SJCRH30 (cell line): ENCODE measurements at regions not wholly inside any gene's neighbourhood (a gene's known extent, or its start where the extent isn't known, plus 50 kb on each side); places are given as distances from the start of the nearest gene placed in this dataset.

ENCODE experiments used
- DNase-seq, 2 experiments: peaks; one replicate each; pipeline ENCODE4 v3.0.0-alpha.2; 2015 to 2020
- H3K27ac ChIP-seq: fragments of 250-450 bp; sonication (Bioruptor Pico); 2 replicates; pipeline ENCODE4 v1.5.1; 2020; ENCODE audit warnings: mild to moderate bottlenecking, moderate library complexity
- H3K27me3 ChIP-seq: fragments of 250-450 bp; sonication (Bioruptor Pico); 2 replicates; pipeline ENCODE4 v1.5.1; 2020; ENCODE audit warnings: mild to moderate bottlenecking, moderate library complexity
- H3K36me3 ChIP-seq: fragments of 250-450 bp; sonication (Bioruptor Pico); 2 replicates; pipeline ENCODE4 v1.5.1; 2020; ENCODE audit warnings: mild to moderate bottlenecking, moderate library complexity
- H3K4me1 ChIP-seq: fragments of 250-450 bp; sonication (Bioruptor Pico); 2 replicates; pipeline ENCODE4 v1.5.1; 2020; ENCODE audit warnings: mild to moderate bottlenecking, moderate library complexity
- H3K4me3 ChIP-seq: fragments of 250-450 bp; sonication (Bioruptor Pico); 2 replicates; pipeline ENCODE4 v1.5.1; 2020; ENCODE audit warnings: mild to moderate bottlenecking, moderate library complexity
- H3K9me3 ChIP-seq: fragments of 250-450 bp; sonication (Bioruptor Pico); replicated peaks from 2 replicates; pipeline ENCODE4 v1.5.1; 2020; ENCODE audit warnings: mild to moderate bottlenecking, moderate library complexity

DNA sequence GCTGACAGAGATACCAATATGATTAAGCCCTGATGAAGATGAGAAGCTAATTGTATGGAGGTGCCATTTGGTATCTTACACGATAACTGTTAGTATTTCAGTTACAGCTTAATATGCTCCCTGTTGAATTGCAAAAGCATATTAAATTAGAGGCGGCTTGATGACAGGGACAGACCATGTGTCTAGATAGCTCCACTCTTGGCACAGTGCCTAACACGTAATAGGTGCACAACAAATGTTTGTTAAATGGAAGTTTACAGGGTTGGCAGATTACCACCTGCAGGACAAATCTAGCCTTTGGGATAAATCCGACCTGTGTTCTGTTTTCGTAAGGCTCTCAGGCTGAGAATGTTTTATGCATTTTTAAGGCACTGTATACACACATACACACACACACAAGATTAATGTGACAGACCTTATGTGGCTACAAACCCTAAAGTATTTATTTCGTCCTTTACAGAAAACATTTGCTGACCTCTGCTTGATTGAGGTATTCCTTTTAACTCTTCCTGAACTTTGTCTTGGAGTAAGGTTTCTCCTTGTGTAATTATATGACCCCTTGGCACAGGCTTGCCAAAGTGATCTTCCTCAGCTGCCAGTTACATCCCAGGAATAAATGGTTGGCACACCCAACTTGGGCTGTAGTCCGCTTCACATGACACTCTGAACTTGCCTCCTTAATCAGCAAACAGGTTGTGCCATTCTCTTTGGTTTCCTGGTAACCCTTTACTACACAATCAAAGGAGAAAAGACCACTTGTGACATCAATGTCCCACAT, 348.9 kb downstream of the HRH4 start:
- no peaks in the 10 kb centered on the region for H3K27me3 ChIP-seq
- H3K4me1 ChIP-seq: no peaks in the 10 kb centered on the region
- no peak overlapping the region for H3K4me3 ChIP-seq
- H3K9me3 ChIP-seq: no peaks in the 10 kb centered on the region
- DNase-seq: no peak
- no peak overlapping the region for H3K27ac ChIP-seq
- H3K36me3 ChIP-seq: no peaks in the 10 kb centered on the region

DNA sequence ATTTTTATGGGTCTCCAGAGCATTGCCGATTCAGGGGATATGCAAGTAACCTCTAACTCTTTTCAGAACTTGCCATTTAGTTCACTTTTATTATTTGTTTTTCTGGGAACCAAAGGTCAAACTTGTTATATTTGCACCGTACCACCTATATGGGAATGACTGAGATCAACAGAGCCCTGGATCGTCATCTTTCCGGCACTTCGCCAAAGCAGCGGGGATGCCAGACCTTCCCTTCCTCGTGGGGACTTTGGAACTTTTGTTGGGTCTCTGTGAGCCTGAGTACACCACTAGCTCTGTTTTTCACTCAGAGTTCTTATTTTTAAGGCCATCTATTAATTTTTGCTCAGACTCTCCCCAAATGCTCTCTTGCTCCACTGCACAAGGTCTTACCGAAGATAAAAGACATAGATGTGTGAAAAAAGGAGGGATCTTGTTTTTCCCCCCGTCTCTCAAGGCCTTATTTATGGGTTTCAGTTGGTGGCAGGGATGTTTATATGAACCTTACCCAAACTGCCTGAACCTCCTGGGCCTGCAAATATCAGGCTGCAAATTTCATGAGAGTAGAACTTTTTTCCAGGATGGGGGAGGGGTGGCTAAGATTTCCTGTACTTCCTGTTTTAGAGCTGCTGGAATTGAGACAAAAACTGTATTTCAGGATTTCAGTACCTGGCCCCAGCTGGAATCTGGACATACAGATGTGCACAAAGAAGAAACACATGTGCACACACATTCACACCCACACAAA, 350.3 kb downstream of the HRH4 start:
- Histone ChIP-seq H3K4me1 (no peaks in the 10 kb centered on the region), H3K4me3 (no peak overlapping the region), H3K9me3 (no peaks in the 10 kb centered on the region), H3K27ac (no peak overlapping the region), H3K36me3 (no peaks in the 10 kb centered on the region), H3K27me3 (no peaks in the 10 kb centered on the region)
- no peak for DNase-seq

DNA sequence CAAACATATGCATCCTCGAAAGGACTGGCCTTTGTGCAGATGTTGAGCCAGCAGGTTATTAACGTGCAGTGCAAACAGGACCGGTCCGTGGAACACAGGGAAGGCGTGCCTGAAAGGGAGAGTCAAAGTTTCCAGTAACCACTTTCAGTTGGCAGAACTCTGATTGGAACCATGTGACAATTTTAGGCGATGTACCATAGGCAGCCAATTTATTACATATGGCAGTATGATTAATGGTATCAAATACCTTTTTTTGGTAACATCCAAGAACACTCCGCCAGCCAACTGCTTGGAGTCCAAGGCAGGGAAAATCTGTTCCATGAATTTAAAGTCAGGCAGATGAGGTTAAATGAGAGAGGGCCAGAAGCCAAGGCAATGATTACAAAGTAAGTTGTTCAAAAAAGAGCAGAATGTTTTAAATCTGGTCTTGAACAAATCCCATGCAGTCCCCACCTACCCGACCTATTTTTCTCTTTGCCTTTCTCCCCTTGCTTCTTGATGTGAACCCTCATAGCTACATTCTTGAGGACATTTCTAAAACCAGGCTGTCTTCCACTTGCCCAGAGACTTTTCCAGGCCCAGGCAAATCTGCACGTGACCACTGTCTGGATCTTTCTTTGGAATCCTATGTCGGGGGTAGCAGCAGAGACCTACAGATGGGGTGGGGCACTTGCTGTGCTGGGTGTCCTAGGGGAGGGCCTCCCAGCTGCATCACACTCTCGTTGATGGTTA, 351.7 kb downstream of the HRH4 start:
- Histone ChIP-seq H3K4me3 (no peak overlapping the region), H3K27me3 (no peaks in the 10 kb centered on the region)

DNA sequence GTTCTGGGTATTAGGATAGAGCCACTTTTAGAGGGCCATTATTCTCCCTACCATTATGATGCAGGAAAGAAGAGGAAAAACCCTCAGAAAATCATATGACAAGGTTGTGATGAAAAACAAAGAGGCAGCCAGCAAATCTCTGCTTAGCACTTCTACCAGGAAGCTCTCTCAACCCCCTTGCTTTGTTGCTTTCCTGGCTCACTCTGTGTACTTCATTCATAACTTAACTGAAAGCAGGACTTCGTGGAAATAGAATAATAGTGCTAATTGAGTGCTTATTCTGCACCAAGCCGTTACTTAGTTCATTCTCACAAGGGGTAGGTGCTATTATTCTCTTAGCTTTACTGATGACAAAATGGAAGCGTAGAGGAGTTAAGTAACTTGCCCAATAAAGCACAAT, 354.1 kb downstream of the HRH4 start:
- no peak overlapping the region for H3K4me3 ChIP-seq
- H3K4me1 ChIP-seq: no peaks in the 10 kb centered on the region
- DNase-seq: no peak
- no peaks in the 10 kb centered on the region for H3K9me3 ChIP-seq
- no peaks in the 10 kb centered on the region for H3K27me3 ChIP-seq
- no peak overlapping the region for H3K27ac ChIP-seq
- no peaks in the 10 kb centered on the region for H3K36me3 ChIP-seq

More for the DNA sequence above, 351.7 kb downstream of the HRH4 start:
- DNase-seq: no peak
- no peaks in the 10 kb centered on the region for H3K36me3 ChIP-seq
- no peaks in the 10 kb centered on the region for H3K4me1 ChIP-seq
- no peak overlapping the region for H3K27ac ChIP-seq
- no peaks in the 10 kb centered on the region for H3K9me3 ChIP-seq

DNA sequence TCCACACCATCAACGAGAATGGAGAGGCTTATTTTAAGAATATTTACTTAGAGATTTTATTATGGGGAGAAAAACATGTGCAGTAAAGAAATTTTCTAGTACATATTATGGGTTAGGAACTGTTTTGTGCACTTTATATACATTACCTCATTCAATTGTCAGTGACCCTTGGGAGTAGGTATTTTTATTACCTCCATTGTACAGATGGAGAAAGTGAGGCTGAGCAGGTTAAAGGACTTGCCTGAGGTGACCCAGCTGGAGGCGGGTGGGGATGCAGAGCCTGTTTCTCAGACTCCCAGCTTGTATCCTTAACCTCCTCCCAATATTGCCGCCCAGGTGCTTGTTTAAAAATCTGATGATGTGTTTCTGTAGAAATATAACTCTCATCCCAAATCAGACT, 356.7 kb downstream of the HRH4 start:
- Histone ChIP-seq H3K9me3 (no peaks in the 10 kb centered on the region), H3K27me3 (no peaks in the 10 kb centered on the region), H3K4me3 (no peak overlapping the region), H3K27ac (no peak overlapping the region), H3K4me1 (no peaks in the 10 kb centered on the region), H3K36me3 (no peaks in the 10 kb centered on the region)
- no peak for DNase-seq

DNA sequence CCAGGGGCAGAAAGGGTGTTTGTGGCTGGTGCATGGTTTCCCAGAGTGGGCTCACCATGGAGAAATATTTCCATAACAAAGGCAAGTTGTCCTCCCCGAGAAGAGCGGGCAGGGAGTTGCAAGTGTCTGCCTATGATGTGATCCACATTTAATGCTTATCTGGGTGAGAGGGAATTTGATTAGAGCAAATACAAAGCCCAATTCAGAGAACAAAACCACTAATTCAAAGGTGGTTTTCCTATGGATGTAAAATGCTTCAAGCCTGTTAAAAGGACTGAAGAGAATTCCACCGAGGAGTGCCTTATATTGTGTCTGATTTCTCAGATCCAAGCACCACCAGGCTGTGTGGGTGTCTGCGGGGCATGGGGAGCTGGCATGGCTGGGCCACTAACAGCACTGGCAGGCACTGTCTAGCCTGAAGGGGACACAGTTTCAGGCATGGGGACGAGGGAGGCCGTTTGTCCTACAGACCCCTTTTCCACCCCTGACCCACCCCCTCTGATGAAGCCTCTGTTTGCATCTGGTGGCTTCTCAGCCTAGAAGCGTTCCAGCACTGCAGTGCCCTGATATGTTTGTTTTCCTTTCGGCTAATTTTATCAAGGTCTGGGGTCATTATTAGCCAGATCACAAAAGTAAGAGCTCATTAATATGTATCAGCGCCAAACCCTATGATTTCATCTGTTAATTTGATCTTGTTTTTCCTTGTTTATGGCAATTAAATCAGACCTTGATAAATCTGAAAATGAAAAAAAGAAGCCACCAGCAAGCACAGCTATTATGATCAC, 357.3 kb downstream of the HRH4 start:
- H3K36me3 ChIP-seq: no peaks in the 10 kb centered on the region
- H3K4me3 ChIP-seq: no peak overlapping the region
- no peaks in the 10 kb centered on the region for H3K4me1 ChIP-seq
- no peaks in the 10 kb centered on the region for H3K9me3 ChIP-seq
- no peaks in the 10 kb centered on the region for H3K27me3 ChIP-seq
- DNase-seq: no peak
- H3K27ac ChIP-seq: no peak overlapping the region

DNA sequence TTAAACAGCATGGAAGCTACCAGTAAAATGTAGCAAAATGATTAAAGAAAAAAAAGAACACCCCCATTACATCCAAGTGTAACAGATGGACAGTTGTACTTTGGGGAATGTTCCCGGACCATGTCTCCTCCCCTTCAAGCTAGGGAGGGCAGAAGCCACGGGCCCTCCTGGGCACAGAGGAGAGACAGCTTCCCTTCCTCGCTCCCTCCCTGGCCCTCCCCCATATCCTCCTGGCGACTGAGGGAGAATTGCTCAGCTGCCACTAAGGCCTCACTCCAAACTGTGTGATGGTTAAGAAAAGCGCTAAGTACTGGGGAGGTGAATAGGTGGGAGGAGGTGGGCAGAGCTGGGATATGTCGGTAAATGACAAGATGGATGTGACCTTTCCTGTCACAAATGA, 358.0 kb downstream of the HRH4 start:
- DNase-seq: no peak
- Histone ChIP-seq H3K9me3 (no peaks in the 10 kb centered on the region), H3K27ac (no peak overlapping the region), H3K4me3 (no peak overlapping the region), H3K27me3 (no peaks in the 10 kb centered on the region), H3K36me3 (no peaks in the 10 kb centered on the region), H3K4me1 (no peaks in the 10 kb centered on the region)

DNA sequence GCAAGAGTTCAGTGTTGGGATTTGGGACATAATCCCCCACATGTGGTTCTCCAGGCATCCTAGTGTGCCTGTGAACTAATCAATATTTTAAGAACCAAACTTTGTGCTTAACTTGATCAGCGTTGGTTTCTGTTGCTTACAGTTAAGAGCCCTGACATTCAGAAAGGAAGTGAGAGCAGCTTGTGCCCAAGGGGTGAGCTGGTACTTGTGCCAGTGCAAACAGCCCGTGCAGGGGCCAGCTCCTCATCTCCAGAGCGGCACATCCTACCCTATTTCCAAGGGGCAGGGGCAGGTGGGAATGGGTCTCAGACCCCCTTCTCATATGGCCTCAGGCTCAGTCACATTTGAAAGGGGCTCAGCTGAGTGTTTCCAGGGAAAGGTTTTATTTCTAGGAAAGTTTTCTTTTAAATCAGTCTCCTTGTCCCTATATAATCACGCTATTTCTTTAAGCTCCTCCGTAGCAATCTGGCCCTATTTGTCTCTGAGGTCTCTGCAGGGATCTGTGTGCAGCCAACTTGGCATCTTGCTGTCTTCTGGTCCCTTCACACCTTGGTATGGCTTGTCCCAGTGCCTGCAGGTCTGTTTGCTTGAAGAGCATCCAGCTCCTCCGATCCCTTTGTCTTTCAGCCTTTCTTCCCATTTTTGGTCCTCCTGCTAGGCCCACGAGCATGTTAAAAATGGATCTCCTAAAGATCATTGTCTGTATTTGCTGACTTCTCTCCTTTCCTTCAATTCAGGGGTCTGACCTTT, 358.9 kb downstream of the HRH4 start:
- Histone ChIP-seq H3K27me3 (no peaks in the 10 kb centered on the region), H3K27ac (no peak overlapping the region), H3K4me1 (no peaks in the 10 kb centered on the region), H3K4me3 (no peak overlapping the region), H3K36me3 (no peaks in the 10 kb centered on the region), H3K9me3 (no peaks in the 10 kb centered on the region)
- no peak for DNase-seq

DNA sequence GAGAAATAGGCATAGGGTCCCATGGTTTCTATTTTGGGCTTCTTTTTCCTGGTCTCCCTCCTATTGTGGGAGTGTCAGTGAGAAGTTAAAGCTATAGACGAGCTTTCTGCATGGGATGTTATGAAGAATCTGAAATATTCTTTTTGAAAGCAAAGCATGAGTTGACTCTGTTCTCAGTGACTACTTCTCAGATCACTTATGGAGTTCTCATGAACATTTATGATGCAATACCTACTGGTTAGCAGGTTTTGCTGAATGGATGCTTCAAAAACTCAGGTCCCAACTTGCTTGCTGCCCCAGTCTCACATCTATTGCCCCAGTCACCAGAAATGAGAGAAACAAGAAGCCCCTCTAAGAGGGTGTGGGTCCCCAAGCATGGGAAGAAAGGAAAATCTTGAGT, 365.0 kb downstream of the HRH4 start:
- H3K4me3 ChIP-seq: no peak overlapping the region
- no peaks in the 10 kb centered on the region for H3K9me3 ChIP-seq
- no peak overlapping the region for H3K27ac ChIP-seq
- no peaks in the 10 kb centered on the region for H3K27me3 ChIP-seq
- H3K36me3 ChIP-seq: no peaks in the 10 kb centered on the region
- DNase-seq: no peak
- no peaks in the 10 kb centered on the region for H3K4me1 ChIP-seq

DNA sequence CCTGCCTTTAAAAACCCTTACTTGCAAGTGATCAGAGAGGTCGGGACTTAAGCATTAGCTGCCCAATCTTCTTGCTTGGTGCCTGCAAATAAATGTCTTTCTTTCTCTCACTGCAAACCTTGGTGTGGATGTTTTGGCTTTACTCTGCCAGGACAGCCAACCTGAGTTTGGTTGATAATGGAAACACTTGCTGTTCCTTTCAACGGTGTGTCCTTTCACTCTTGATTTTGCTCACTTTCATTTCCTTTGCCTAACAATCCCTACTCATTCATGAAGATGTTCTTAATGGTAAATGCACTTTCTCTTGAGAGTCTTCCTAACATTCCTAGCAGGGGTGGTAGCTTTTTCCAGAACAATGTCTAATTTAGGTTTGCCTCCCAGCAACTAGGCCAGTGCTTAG, 366.2 kb downstream of the HRH4 start:
- no peaks in the 10 kb centered on the region for H3K9me3 ChIP-seq
- H3K4me1 ChIP-seq: no peaks in the 10 kb centered on the region
- H3K36me3 ChIP-seq: no peaks in the 10 kb centered on the region
- DNase-seq: no peak
- H3K27ac ChIP-seq: no peak overlapping the region
- H3K27me3 ChIP-seq: no peaks in the 10 kb centered on the region
- no peak overlapping the region for H3K4me3 ChIP-seq

DNA sequence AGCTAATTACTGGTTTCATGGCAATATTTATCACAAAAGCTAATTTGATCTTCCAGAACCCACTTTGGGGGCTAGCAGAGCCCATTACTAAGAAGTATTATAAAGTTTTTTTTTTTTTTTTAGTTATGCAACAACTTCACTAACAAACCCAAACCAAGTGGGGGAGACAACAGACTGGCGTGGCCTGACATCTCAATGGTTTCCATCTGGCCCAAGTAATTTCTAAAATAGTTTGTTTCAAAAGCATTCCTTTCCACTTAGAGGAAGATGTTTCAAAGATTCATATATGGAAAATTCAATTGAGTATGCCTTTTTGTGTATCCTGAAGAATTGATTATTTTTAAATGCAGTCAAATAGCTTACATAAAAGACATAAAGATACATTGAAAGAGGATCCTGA, 367.1 kb downstream of the HRH4 start:
- H3K4me3 ChIP-seq: no peak overlapping the region
- no peak overlapping the region for H3K27ac ChIP-seq
- H3K4me1 ChIP-seq: no peaks in the 10 kb centered on the region
- no peaks in the 10 kb centered on the region for H3K27me3 ChIP-seq
- no peaks in the 10 kb centered on the region for H3K36me3 ChIP-seq
- H3K9me3 ChIP-seq: no peaks in the 10 kb centered on the region
- no peak for DNase-seq

DNA sequence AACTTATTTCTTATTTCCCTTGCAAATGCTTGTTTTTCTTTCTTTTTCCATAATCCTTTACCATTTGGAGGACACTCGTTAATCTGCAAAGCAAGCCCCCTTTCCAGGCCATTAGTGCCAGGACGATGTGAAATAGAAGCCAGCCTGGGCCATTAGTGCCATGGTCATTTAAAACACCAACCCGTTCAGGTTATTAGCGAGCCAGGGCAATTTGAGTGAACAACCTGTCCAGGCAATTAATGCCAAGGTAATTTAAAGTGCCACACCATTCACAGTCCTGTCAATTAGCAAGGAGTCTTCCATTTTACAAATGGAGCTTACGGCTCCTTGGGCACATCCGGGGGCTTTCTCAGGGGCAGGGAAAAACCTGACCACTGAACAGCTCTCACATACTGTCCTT, 370.6 kb downstream of the HRH4 start:
- H3K27me3 ChIP-seq: no peaks in the 10 kb centered on the region
- H3K4me1 ChIP-seq: no peaks in the 10 kb centered on the region
- H3K9me3 ChIP-seq: no peaks in the 10 kb centered on the region
- H3K36me3 ChIP-seq: no peaks in the 10 kb centered on the region
- H3K4me3 ChIP-seq: no peak overlapping the region
- no peak for DNase-seq
- no peak overlapping the region for H3K27ac ChIP-seq

DNA sequence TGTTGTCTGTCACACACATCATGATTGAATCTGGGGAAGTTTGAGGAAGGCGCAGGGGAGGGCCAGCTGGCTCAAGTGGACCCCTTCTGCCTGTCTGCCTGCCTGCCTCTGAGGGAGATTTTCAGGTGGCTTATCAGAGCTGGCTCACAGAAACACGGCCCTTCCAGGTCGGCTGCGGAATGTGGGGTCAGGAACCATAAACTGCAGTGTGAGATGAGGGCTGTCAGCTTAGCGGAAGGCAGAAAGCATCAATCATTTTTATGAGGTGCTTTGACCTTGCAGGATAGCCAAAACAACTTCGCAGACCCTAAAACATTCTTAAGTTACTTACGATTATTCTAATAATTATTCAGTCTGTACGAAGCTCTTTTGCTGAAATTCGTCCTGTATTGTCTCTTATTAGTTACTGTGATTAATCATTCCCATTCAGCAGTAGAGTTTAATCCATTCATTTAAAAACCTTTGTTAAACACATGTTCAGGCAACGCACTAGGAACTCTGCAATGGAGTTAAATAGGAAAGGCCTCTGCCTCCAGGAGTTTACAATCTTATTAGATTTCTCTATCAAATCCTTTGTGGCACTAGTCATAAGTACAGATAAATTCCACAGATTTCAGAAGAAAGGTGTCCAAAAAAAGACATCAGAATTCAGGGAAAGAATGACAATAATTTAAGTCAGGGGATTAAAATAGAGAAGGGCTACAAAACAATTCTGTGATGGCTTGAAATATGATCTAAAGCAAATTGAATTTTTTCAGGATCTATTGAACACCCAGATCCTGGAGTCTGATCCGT, 371.6 kb downstream of the HRH4 start:
- Histone ChIP-seq H3K4me1 (no peaks in the 10 kb centered on the region), H3K27ac (no peak overlapping the region), H3K27me3 (no peaks in the 10 kb centered on the region), H3K36me3 (no peaks in the 10 kb centered on the region), H3K4me3 (no peak overlapping the region), H3K9me3 (no peaks in the 10 kb centered on the region)
- DNase-seq: no peak
